GM18498 (cell line): ENCODE measurements at regions not wholly inside any gene's neighbourhood (a gene's known extent, or its start where the extent isn't known, plus 50 kb on each side); places are given as distances from the start of the nearest gene placed in this dataset.

Experiments used
- ATAC-seq: cut with Tn5 transposase; IDR thresholded peaks from one replicate; pipeline ENCODE4 v1.9.1; 2021; ENCODE audit warnings: mild to moderate bottlenecking, moderate library complexity; ENCODE audit not compliant: unreplicated experiment

DNA sequence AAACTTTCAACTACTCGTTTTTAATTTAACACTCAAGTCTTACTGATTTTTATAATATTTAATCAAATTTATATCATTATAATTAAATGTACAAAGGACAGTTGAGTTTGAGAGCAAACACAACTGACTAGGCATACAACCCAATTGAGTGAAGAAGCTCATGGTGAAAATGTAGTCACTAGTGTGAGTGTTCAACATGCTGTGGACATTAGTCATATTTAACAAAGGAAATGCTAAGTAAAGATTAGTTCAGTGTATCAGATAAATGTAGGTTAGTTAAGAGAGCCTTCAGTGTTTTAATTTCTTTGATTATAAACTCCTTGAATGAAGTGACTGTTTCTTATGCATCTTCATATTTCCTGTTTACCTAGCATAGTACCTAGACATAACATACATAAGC, 444.2 kb upstream of the GOLIM4 start:
- no peak for ATAC-seq

DNA sequence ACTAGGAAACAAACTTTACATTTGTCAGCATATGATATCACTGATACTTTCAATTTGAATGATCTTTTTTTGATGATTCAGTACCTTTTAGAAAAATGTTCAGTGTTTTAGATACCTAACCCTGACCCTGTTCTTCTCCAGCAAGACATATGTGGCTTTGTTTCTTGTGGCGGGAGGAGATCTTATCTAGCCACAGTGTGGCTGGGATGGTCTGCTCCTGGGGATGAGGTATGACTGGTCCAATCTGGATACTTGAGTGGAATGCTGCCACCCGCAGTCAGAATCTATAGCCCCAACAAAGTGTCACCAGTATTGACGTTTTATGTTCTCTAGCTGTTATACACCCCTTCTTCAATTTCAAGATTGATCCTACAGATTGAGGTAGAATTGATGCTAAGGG, 439.0 kb upstream of the GOLIM4 start:
- no peak for ATAC-seq

DNA sequence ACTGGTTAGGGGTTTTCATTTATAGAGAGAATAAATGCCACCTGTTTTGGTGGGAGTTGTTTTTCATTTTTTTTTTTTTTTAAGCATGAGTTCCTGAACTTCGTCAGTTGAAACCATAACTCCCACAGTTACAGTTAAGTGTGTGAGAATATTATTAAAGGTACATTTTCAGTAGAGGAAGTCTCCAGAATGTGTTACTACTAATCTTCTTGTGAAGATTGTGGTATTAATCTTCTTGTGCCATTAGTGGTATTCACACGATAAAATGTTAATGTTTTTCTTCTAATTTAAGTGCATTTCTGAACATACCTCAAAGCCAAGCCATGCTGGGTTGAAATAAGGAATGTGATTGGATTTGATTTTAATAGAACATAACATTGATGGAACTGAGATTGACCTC, 437.9 kb upstream of the GOLIM4 start:
- no peak for ATAC-seq

GRCh38 chr3:168532135-168532534, 436.4 kb upstream of the GOLIM4 start:
- no peak for ATAC-seq

GRCh38 chr3:168531116-168531515, 435.4 kb upstream of the GOLIM4 start:
- no peak for ATAC-seq

- no peak for ATAC-seq
Measured at GRCh38 chr3:168524129-168524528, 428.4 kb upstream of the GOLIM4 start.

DNA sequence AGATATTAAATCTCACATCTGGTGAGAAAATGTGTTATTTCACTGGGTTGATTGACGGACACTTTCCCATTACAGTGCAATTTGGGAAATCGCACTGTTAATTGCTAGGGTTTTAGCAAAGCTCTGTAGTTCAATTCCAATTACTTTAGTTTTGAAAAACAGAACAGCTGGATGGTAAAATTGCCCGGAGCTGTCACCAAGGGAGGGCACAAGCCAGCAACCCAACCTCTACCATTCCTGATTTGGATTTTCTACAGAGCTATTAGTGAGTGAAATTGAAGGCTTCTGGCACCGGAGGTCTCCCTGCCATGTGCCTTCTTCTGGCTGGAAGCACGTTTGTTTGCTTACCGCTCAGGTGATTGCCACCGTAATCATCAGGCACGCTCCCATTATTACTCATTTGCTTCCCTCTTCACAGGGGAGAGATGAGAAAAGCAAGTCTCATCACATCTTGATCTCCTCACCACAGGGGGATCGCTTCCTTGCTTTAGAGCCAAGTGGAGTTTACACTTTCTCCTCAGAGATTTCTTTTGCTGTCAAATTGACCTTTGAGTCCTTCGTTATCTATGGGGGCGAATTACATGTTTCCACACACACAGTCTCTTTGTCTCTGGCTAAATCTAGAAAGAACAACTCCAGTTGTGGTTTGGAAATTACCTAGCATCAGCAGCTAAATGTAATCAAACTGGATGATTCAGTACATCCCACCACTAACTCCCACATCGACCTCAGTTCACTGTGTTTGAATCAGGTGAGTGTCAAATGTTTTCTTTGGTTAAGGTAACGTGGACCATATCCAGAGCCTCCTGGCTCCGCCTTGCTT, 421.7 kb upstream of the GOLIM4 start:
- no peak for ATAC-seq

DNA sequence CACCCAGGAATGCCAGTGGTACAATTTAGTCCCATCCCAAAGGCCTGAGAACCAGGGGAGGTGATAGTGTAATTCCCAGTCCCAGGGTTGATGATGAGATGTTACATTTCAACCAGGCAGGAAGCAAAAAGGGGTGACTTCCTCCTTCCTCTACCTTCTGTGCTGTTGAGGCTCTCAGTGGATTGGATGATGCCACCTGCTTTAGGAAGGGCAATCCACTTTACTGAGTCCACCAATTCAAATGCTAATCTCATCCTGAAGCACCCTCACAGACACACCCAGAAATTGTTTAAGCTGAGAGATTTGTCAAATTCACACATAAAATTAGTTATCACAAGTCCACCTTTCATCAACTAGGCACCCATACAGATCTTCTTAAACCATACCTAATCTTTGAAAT, 418.5 kb upstream of the GOLIM4 start:
- no peak for ATAC-seq

GRCh38 chr3:168512802-168513201, 417.1 kb upstream of the GOLIM4 start:
- ATAC-seq, result no peak

- ATAC-seq, result no peak
Measured at GRCh38 chr3:168511428-168512014, 415.8 kb upstream of the GOLIM4 start.

GRCh38 chr3:168506589-168506988, 410.9 kb upstream of the GOLIM4 start:
- no peak for ATAC-seq

GRCh38 chr3:168501570-168501969, 405.8 kb upstream of the GOLIM4 start:
- ATAC-seq, result no peak

GRCh38 chr3:168498194-168498593, 402.5 kb upstream of the GOLIM4 start:
- ATAC-seq, result no peak

DNA sequence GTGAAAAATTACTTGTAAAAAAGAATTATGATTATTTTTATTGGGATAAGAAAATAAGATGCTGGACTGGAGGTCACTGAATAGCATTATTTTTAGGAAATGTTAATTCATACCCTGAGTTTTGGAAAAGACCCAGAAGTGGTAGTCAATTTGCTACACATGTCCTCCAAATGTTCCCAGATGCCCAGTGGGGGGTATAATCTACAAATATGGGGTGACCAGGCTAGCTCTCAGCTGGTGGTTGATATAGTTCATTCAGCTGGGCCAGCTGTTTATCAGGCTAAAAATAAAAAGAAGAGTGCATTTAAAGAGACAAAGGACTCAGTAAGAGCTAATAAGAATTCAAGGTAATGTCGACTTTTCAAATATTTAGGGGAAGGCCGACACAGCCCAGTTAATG, 402.0 kb upstream of the GOLIM4 start:
- ATAC-seq, result no peak

GRCh38 chr3:168497183-168497582, 401.5 kb upstream of the GOLIM4 start:
- no peak for ATAC-seq

GRCh38 chr3:168495932-168496331, 400.2 kb upstream of the GOLIM4 start:
- no peak for ATAC-seq

DNA sequence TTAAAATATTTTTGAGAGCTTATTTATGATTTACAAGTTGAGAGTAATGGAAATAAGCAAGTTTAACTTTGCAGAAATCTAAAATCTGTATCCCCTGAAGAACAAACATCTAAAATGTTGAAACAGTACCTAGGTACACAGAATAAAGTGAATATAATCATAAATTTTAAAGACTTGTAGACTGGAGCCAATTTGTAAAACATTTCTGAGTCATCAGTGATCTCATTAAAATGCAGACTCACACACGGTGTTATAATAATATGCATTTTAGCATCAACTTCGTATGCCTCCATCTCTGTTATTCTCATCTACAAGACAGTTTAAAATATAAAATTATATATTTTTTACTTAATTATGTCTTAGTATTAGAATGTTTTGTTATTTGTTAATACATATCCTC, 399.5 kb upstream of the GOLIM4 start:
- ATAC-seq, result no peak

DNA sequence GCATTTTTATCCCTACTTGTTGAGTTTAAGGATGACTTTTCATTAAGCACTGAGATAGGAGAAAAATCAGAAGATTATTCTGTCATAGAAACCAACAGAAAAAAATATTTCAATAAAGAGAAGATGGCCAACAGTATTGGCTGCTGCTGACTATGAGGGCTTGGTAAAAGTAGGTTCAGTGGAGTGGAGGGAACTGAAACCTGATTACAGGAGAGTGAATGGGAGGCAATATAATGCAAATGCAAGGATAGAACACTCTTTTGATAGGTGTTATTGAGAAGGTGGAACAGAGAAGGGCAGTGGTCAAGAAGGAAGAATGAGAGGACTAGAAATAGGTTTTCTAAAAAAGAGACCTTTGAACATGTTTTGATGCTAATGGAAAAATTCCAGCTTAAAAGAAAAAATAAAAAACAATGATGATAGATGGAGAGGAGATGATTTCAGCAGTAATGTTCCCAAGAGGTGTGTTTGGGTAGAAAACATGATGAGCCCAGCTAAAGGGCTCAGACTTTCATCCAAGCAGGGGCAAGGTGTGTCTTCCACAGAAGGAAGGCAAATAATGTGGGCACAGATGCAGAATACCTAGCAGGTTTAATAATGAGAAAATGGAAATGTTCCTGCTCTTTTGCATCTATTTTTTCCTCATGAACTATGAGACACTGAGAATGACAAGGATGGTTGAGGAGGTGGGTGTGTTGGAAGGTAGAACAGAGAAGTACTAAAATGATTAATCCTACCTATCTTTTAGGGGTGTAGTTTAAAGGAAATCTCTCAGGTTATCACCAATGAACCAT, 397.9 kb upstream of the GOLIM4 start:
- ATAC-seq, result no peak

GRCh38 chr3:168490981-168491380, 395.3 kb upstream of the GOLIM4 start:
- no peak for ATAC-seq

DNA sequence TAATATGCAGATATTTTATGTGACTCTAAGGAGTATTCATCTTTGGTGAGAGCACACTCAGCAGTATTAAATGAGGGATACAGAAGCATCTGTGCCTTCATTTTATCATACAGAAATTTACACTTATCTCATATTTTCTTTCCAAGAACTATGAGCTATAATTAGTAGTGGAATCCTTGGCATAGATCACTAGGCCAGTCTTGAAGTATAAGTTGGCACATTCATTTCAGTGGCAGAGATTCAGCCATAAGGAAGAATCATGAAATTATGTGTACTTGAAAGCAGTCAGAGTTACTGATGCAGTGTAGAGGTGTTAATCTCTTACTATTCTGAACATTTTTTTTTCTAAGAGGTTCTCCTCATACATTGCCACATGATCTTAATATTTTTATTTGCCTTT, 393.6 kb upstream of the GOLIM4 start:
- ATAC-seq, result no peak

GRCh38 chr3:168485936-168486335, 390.2 kb upstream of the GOLIM4 start:
- ATAC-seq, result no peak
